Stimulated activated CD8-positive, alpha-beta memory T cell treated with anti-CD3 and anti-CD28 coated beads, Interleukin-4, amount 100 ng/mL, for 48 hours (primary cell): ENCODE measurements at regions not wholly inside any gene's neighbourhood (a gene's known extent, or its start where the extent isn't known, plus 50 kb on each side); places are given as distances from the start of the nearest gene placed in this dataset.
"Not testable (repeated sequence)": the region's sequence is repeated elsewhere in the genome, so short reads cannot be mapped to it uniquely, and the experiment has no call there.

Source experiments
- DNase-seq: peaks from one replicate; pipeline ENCODE4 v3.0.0-alpha.2; 2020

DNA sequence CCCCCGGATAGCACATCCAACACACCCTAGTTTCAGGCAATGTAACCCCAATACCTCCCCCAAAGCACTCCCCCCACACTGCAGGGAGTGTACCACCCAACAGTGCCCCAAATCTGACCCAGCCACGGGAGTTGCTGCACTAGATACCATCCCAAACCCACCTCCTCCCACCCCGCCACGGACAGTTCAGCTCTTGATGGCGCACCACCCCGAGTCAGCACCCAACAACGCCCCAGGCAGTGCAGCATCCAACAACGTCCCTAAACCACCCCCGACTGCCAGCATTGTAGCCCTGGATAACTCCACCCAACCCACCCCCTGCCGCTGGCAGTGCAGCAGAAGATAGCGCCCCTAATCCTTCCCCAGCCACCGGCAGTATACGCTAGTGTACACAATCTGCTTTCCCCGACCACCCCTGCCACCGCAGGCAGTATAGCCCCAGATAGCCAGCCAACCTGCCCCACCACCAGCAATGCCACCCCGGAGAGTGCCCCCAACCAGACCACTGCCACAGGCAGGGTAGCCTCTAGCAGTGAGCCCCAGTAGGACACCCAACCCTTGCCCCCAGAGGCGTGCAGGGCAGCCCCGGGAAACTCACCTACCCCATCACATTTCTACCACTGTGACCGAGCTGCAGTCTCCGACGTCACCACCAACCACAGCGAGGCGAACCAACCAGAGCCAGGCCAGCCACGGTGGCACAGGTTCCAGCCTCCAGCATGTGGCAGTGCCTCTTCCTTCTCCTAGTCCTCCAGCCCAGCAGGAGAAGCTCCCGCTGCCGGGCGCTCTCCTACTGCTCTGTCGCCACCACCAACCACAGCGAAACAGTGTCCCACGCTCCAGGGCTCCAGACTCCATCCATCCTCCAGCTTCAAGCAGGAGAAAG, 178.1 kb downstream of the POTEB3 start:
- DNase-seq, result no peak

DNA sequence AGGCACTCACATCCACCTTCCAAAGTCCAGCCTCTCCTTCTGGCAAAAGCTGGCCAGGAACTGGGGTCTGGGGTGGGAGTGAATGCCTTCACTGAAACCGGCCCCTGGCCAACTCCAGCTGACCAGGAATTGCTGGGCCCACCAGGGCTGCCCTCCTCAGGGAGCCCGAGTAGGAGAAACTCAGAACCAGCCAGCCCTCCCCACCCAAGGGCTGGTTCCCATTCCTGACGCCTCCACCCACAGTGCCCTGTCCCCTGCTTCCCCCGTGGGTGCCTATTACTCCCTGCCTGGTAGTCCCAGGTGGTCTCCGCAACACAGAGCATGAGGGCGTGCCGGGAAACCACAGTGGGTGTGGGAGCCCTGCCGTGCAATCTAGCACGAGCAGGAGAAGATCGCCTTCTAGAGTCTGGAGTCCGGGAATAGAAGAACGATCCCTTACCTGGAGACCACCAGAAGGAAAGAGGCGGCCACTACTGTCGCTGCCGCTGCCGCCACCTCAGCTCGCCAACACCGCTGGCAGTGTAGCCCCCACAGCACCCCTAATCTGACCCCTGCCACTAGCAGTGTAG, 178.8 kb downstream of the POTEB3 start:
- DNase-seq, result no peak

DNA sequence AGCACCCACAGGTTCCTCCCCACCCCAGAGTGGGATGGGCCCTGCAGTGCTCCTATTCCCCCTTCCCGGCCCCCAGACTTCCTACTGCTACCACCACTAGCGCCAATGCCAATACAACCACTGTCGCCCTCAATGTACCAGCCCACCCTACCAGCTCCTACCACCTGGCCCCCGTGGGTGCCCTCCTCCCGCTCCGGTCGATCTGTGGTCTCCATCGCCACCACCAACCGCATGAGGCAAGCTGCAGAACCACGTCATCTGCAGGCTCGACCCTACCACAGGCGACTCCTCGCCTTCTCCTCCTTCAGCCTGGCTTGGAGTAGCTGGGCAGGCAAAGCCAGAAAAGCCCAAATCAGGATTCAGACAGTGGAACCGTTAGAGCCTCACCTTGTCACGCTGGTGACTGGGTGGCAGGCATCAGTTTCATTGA, 179.3 kb downstream of the POTEB3 start:
- DNase-seq, result no peak

DNA sequence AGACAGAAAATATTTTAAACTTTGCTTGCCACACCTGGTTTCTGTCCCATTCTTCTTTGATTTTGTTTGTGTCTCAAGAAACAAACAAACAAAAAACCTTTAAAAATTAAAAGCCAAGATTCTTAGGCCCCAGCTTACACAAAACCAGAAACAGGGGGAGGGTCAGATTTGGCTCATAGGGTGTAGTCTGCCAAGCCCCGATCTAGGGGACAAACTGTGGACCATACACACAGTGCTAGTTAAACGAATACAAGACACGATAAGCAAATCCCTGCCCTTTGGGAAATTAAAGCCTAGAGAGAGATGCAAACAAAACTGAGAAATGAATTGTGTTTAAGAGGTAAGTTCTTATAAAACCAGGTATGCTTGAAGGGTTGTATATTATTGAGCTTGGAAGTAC, 181.7 kb downstream of the POTEB3 start:
- not testable (repeated sequence) for DNase-seq

DNA sequence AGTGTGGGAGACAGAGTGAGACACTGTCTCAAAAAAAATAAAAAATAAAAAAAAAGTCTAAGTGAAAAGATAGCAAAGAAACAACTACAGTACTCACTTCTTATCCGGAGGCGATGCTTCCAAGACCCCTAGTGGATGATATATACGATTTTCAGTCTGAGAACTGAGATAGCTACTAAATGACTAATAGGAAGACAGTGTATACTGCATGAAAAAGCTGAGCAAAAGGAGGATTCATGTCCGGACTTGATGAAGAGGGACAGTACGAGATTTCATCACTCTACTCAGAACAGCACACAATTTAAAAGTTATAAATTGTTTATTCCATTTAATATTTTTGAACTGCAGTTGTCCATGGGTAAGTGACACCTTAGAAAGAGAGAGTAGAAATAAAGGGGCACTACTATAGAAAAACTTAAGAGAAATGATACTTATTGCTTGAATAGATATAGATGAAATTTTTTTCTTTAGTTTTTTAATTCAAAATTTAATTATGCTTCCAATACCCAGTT, 190.7 kb downstream of the POTEB3 start:
- not testable (repeated sequence) for DNase-seq
